SH-SY5Y (cell line): ENCODE measurements at regions not wholly inside any gene's neighbourhood (a gene's known extent, or its start where the extent isn't known, plus 50 kb on each side); places are given as distances from the start of the nearest gene placed in this dataset.

ENCODE experiments used
- GATA2 ChIP-seq: IDR thresholded peaks from 2 replicates; pipeline ENCODE4 v1.6.1; 2011; ENCODE audit warnings: mild to moderate bottlenecking, low read depth, low read length
- GATA3 ChIP-seq: IDR thresholded peaks from 2 replicates; pipeline ENCODE4 v1.6.1; 2011; ENCODE audit warnings: low read depth, mild to moderate bottlenecking, low read length, moderate library complexity

DNA sequence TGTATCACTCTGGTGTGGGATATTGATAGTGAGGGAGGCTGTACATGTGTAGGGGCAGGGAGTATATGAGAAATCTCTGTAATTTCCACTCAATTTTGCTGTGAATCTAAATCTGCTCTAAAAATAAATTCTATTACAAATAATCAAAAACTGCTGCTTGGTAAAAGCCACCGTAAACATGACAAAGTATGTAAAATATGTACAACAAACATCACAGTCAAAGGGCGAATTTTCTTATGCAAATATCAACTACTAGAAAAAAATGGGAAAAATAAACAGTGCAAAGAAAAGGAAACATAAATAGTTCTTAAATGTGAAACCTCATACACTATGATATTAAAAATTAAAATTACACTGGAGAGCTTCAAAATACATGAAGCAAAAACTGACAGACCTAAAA, 105.1 kb upstream of the DCLK2 start:
- TF ChIP-seq GATA2 (no peak), GATA3 (no peak)
